ENCODE measurements at regions not wholly inside any gene's neighbourhood (a gene's known extent, or its start where the extent isn't known, plus 50 kb on each side); places are given as distances from the start of the nearest gene placed in this dataset.
"Not testable (repeated sequence)": the region's sequence is repeated elsewhere in the genome, so short reads cannot be mapped to it uniquely, and the experiment has no call there.

GRCh38 chr5:75818661-75819060, 101.4 kb upstream of the POC5 start:
- 98% methylated on average over 2 of the region's 2 CpGs for WGBS
- H3K4me1 ChIP-seq (replicated peaks): no peaks in the 10 kb centered on the region
- intact Hi-C loops (cut with DNase I): no loop called here
- no peak overlapping the region for H3K27ac ChIP-seq
- H3K36me3 ChIP-seq: no peaks in the 10 kb centered on the region
- no peaks in the 10 kb centered on the region for H3K9me3 ChIP-seq
- no peaks in the 10 kb centered on the region for H3K27me3 ChIP-seq (replicated peaks; ENCODE audit: insufficient read depth)
- TF ChIP-seq POLR2A (IDR thresholded peaks at IDR 0.05): no peak
- TF ChIP-seq CTCF (IDR thresholded peaks at IDR 0.05): no peak
- TF ChIP-seq POLR2AphosphoS5 (IDR thresholded peaks at IDR 0.05): no peak
- DNase-seq (ENCODE audit: low spot score): no peak
- no peak overlapping the region for H3K4me3 ChIP-seq

- H3K4me1 ChIP-seq (replicated peaks); H3K9me3 ChIP-seq; H3K4me3 ChIP-seq; H3K27ac ChIP-seq; H3K36me3 ChIP-seq; H3K27me3 ChIP-seq (replicated peaks; ENCODE audit: insufficient read depth); DNase-seq (ENCODE audit: low spot score); intact Hi-C loops (cut with DNase I): not testable (repeated sequence)
- 78% methylated on average over 6 of the region's 6 CpGs for WGBS
Observed at GRCh38 chr5:75799695-75800094, 82.5 kb upstream of the POC5 start.

- H3K27me3 ChIP-seq (replicated peaks; ENCODE audit: insufficient read depth); H3K27ac ChIP-seq; DNase-seq (ENCODE audit: low spot score); intact Hi-C loops (cut with DNase I); H3K4me1 ChIP-seq (replicated peaks); H3K9me3 ChIP-seq; H3K4me3 ChIP-seq; H3K36me3 ChIP-seq: not testable (repeated sequence)
- WGBS: 88% methylated on average over 3 of the region's 3 CpGs
Observed at GRCh38 chr5:75769338-75769737, 52.1 kb upstream of the POC5 start.

Small RNA genes in the stretch of these regions (small RNA-seq; reads per million reads assigned to genes)
- 0 reads per million in 2 donors for gene AC108120.2
